Mesendoderm (in vitro differentiated cells): ENCODE measurements at regions not wholly inside any gene's neighbourhood (a gene's known extent, or its start where the extent isn't known, plus 50 kb on each side); places are given as distances from the start of the nearest gene placed in this dataset.

ENCODE experiments used
- DNase-seq: peaks from one replicate; pipeline ENCODE4 v3.0.0; 2013
- H2AK5ac ChIP-seq: 2 replicates; pipeline ENCODE4 v1.6.1; 2013; ENCODE audit warnings: low read length, inconsistent platforms
- H2BK120ac ChIP-seq: 2 replicates; pipeline ENCODE4 v1.6.1; 2013; ENCODE audit warnings: low read depth, mild to moderate bottlenecking, low read length, moderate library complexity, mixed read lengths
- H2BK15ac ChIP-seq: replicated peaks from 2 replicates; pipeline ENCODE4 v1.6.1; 2013; ENCODE audit warnings: low read depth, mild to moderate bottlenecking, moderate library complexity
- H2BK5ac ChIP-seq: 2 replicates; pipeline ENCODE4 v1.6.1; 2013; ENCODE audit warnings: low read length, inconsistent platforms
- H3K18ac ChIP-seq: 2 replicates; pipeline ENCODE4 v1.6.1; 2013; ENCODE audit warnings: mild to moderate bottlenecking, low read length, mixed read lengths
- H3K23ac ChIP-seq: one replicate; pipeline ENCODE4 v1.6.1; 2013; ENCODE audit warnings: low read length
- H3K27ac ChIP-seq: 2 replicates; pipeline ENCODE4 v1.5.1; 2013; ENCODE audit warnings: low read depth, mild to moderate bottlenecking, inconsistent platforms, low read length, moderate library complexity
- H3K27me3 ChIP-seq: 2 replicates; pipeline ENCODE4 v1.6.1; 2013; ENCODE audit warnings: low read length, control low read depth, mild to moderate bottlenecking, inconsistent platforms; ENCODE audit not compliant: insufficient read depth, poor library complexity
- H3K36me3 ChIP-seq: 2 replicates; pipeline ENCODE4 v1.6.1; 2013; ENCODE audit warnings: low read length, inconsistent platforms; ENCODE audit not compliant: control insufficient read depth, insufficient read depth
- H3K4ac ChIP-seq: one replicate; pipeline ENCODE4 v1.6.1; 2013; ENCODE audit warnings: low read depth, mild to moderate bottlenecking, low read length, moderate library complexity
- H3K4me1 ChIP-seq: 2 replicates; pipeline ENCODE4 v1.6.1; 2013; ENCODE audit warnings: low read depth, low read length, inconsistent platforms; ENCODE audit not compliant: control insufficient read depth
- H3K4me2 ChIP-seq: 2 replicates; pipeline ENCODE4 v1.6.1; 2013; ENCODE audit warnings: low read length
- H3K4me3 ChIP-seq: 2 replicates; pipeline ENCODE4 v1.5.1; 2013; ENCODE audit warnings: mild to moderate bottlenecking, low read length
- H3K56ac ChIP-seq: one replicate; pipeline ENCODE4 v1.6.1; 2013; ENCODE audit warnings: low read length
- H3K79me1 ChIP-seq: 2 replicates; pipeline ENCODE4 v1.6.1; 2013; ENCODE audit warnings: low read length, inconsistent platforms
- H3K79me2 ChIP-seq: 2 replicates; pipeline ENCODE4 v1.6.1; 2013; ENCODE audit warnings: mild to moderate bottlenecking, low read length; ENCODE audit not compliant: control insufficient read depth, insufficient read depth
- H3K9ac ChIP-seq: 2 replicates; pipeline ENCODE4 v1.6.1; 2013; ENCODE audit warnings: low read length, inconsistent platforms
- H4K5ac ChIP-seq: one replicate; pipeline ENCODE4 v1.6.1; 2013; ENCODE audit warnings: low read length
- H4K8ac ChIP-seq: one replicate; pipeline ENCODE4 v1.6.1; 2013; ENCODE audit warnings: low read depth, mild to moderate bottlenecking, control low read depth, low read length, moderate library complexity
- WGBS: extraction: QIAGEN DNeasy Blood & Tissue Kit; methylation state at CpG from one replicate; pipeline ENCODE4 v1.1.7; 2013; ENCODE audit warnings: low lambda C conversion rate, missing lambda C conversion rate; ENCODE audit not compliant: insufficient coverage; ENCODE audit errors: extremely low coverage; 5-methylcytosine and 5-hydroxymethylcytosine counted together

DNA sequence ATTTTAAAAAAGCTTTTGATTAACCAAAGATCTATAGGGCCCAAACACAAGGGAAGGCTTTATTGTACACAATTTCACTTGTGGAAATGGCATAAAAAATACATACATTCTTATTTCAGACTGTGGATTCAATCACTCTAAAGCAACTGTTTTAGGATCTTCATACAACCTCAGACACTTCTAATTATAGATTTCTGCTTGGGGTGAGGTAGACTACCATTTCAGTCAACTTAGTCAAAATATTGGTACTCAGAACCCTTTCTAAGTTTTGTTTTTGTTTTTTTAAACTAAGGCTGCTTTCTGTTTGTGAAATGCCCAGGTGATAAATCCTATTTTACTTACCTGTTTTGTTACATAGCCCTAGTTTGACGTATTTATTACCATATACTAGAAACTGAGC is 284.5 kb upstream of the RASA1 start:
- WGBS: no CpG with 5 or more reads among the region's 1 CpG
- Histone ChIP-seq H3K56ac (no peak overlapping the region), H2BK120ac (no peak overlapping the region), H3K4me2 (no peak overlapping the region), H3K4me3 (no peak overlapping the region), H2BK5ac (no peak overlapping the region), H3K79me1 (no peaks in the 10 kb centered on the region), H2AK5ac (no peak overlapping the region), H3K9ac (no peak overlapping the region), H3K4me1 (no peaks in the 10 kb centered on the region), H3K79me2 (no peaks in the 10 kb centered on the region), H3K23ac (no peak overlapping the region), H3K4ac (no peak overlapping the region), H3K18ac (no peak overlapping the region), H2BK15ac (no peak overlapping the region), H3K36me3 (no peaks in the 10 kb centered on the region), H3K27ac (no peak overlapping the region), H4K5ac (no peak overlapping the region), H3K27me3 (no peaks in the 10 kb centered on the region), H4K8ac (no peak overlapping the region)
- no peak for DNase-seq

DNA sequence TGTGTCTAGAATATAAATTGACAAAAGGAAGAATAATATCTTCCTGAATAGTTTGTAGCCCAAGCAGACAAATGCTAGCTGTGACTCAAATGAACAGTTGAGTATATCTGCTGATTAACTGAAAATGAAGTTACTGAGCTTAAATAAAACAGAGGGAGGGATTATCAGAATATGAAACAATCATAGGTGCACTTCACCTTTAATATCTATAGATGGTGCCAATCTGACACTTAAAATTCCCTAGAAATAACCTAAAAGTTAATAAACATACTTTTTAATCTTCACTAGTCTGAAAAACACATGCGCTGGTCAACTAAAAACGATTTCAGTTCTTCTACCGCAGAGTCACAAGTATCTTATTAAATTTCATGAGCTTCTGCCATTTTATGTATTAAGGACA is 280.8 kb upstream of the RASA1 start:
- no peak for DNase-seq
- Histone ChIP-seq H3K27me3 (no peaks in the 10 kb centered on the region), H2BK15ac (no peak overlapping the region), H4K8ac (no peak overlapping the region), H3K36me3 (no peaks in the 10 kb centered on the region), H3K4me2 (no peak overlapping the region), H2BK120ac (no peak overlapping the region), H3K23ac (no peak overlapping the region), H3K9ac (no peak overlapping the region), H4K5ac (no peak overlapping the region), H3K18ac (no peak overlapping the region), H3K79me1 (no peaks in the 10 kb centered on the region), H3K79me2 (no peaks in the 10 kb centered on the region), H2BK5ac (no peak overlapping the region), H2AK5ac (no peak overlapping the region), H3K4me3 (no peak overlapping the region), H3K27ac (no peak overlapping the region), H3K4me1 (no peaks in the 10 kb centered on the region), H3K4ac (no peak overlapping the region), H3K56ac (no peak overlapping the region)
- WGBS: no CpG with 5 or more reads among the region's 3 CpGs

DNA sequence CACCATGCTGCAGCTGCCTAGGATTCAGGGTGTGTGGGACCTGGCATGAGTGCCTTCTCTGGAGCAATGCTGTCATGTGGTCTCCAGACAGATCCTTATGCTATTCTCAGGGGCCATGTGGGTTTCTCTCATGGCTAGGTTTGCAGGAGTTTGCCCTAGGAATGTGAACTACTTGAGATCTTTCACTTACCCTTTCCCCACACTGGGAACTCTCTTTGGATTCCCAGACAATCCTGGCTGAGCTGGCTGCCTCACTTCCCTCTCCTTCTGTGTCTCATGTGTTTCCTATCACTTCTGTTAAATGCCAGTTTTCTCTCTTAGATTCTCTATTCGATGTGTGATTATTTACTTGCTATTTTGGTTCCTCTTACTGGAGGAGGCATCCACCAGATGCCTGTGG is 270.2 kb upstream of the RASA1 start:
- Histone ChIP-seq H3K4me3 (no peak overlapping the region), H3K9ac (no peak overlapping the region), H3K4ac (no peak overlapping the region), H2BK15ac (no peak overlapping the region), H3K4me1 (no peaks in the 10 kb centered on the region), H2BK120ac (no peak overlapping the region), H3K4me2 (no peak overlapping the region), H4K5ac (no peak overlapping the region), H4K8ac (no peak overlapping the region), H3K36me3 (no peaks in the 10 kb centered on the region), H2AK5ac (no peak overlapping the region), H3K23ac (no peak overlapping the region), H3K27ac (no peak overlapping the region), H3K79me1 (no peaks in the 10 kb centered on the region), H3K27me3 (no peaks in the 10 kb centered on the region), H3K79me2 (no peaks in the 10 kb centered on the region), H2BK5ac (no peak overlapping the region), H3K56ac (no peak overlapping the region), H3K18ac (no peak overlapping the region)
- DNase-seq: no peak
- WGBS: no CpG with 5 or more reads among the region's 1 CpG

DNA sequence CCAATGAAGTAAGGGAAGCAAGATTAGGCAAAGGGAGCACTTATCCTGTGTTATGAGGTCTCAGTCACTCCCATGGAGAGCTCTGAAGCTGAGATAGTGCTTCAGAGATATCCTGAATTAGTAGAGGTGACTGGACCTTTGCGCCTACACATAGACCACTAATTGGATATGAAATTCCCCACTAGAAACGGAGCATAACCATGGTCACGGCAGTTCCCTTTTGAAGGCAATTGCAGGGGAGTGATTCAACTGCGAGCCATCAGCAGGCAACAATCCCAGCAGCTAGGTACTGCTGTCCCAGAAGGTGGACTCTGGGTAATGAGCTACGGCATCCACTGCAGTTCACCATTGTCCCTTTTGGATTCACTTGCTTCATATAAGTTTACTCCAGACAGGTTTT is 267.7 kb upstream of the RASA1 start:
- Histone ChIP-seq H3K4ac (no peak overlapping the region), H3K79me2 (no peaks in the 10 kb centered on the region), H3K4me3 (no peak overlapping the region), H3K27me3 (no peaks in the 10 kb centered on the region), H3K4me2 (no peak overlapping the region), H2BK120ac (no peak overlapping the region), H3K4me1 (no peaks in the 10 kb centered on the region), H3K18ac (no peak overlapping the region), H4K8ac (no peak overlapping the region), H3K56ac (no peak overlapping the region), H3K27ac (no peak overlapping the region), H4K5ac (no peak overlapping the region), H2AK5ac (no peak overlapping the region), H3K23ac (no peak overlapping the region), H2BK5ac (no peak overlapping the region), H2BK15ac (no peak overlapping the region), H3K36me3 (no peaks in the 10 kb centered on the region), H3K79me1 (no peaks in the 10 kb centered on the region), H3K9ac (no peak overlapping the region)
- DNase-seq: no peak
- no CpG with 5 or more reads among the region's 5 CpGs for WGBS

DNA sequence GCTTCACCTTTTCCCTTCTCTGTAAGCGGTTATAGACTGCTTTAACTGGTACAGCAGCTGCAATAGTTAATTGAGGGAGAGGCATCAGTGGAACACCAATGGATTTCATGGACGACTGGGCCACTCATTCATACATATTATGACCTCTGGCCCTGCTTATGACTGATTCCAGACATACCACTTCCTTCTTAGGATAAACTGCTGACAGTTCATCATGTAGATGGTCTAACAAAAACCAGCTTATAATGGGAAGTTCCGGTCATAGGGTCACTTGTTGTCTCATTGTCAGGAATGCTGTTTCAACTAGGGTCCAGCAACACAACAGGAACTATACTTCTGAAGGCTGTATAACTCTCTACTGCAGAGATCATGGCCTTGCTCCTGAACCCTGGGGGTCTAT is 265.2 kb upstream of the RASA1 start:
- no peak overlapping the region for H4K5ac ChIP-seq
- no peak overlapping the region for H3K4me2 ChIP-seq
- no peaks in the 10 kb centered on the region for H3K79me1 ChIP-seq
- no peak overlapping the region for H4K8ac ChIP-seq
- WGBS: no CpG with 5 or more reads among the region's 3 CpGs
- no peak overlapping the region for H3K23ac ChIP-seq
- no peak overlapping the region for H3K4ac ChIP-seq
- DNase-seq: no peak
- no peak overlapping the region for H3K9ac ChIP-seq
- H3K79me2 ChIP-seq: no peaks in the 10 kb centered on the region
- H2BK5ac ChIP-seq: no peak overlapping the region
- H3K56ac ChIP-seq: no peak overlapping the region
- no peak overlapping the region for H3K4me3 ChIP-seq
- H2BK120ac ChIP-seq: no peak overlapping the region
- H2BK15ac ChIP-seq: no peak overlapping the region
- H3K27me3 ChIP-seq: no peaks in the 10 kb centered on the region
- H3K18ac ChIP-seq: no peak overlapping the region
- no peaks in the 10 kb centered on the region for H3K4me1 ChIP-seq
- no peak overlapping the region for H3K27ac ChIP-seq
- no peak overlapping the region for H2AK5ac ChIP-seq
- no peaks in the 10 kb centered on the region for H3K36me3 ChIP-seq

DNA sequence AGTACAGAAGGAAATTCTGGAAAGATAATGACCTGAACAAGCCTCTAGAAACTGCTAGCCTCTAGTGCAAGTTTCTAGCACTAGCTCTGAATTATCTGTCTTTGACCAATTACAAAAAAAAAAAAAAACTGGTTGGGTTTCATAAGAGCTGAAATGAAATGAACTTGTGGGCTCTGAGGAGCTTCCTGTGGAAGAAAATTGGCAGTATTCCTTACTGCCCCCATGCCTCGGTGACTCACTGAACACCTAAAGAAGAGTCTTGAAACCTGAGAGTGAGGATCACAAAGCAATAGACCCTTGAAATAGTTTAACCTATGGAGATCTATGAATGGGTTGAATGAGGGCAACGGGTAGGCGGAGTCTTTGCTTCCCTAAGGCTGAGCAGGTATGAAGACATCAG is 263.6 kb upstream of the RASA1 start:
- Histone ChIP-seq H2BK15ac (no peak overlapping the region), H3K27ac (no peak overlapping the region), H3K79me2 (no peaks in the 10 kb centered on the region), H3K79me1 (no peaks in the 10 kb centered on the region), H2BK5ac (no peak overlapping the region), H3K4me2 (no peak overlapping the region), H3K4me1 (no peaks in the 10 kb centered on the region), H3K23ac (no peak overlapping the region), H3K56ac (no peak overlapping the region), H3K4me3 (no peak overlapping the region), H3K4ac (no peak overlapping the region), H4K8ac (no peak overlapping the region), H3K27me3 (no peaks in the 10 kb centered on the region), H3K36me3 (no peaks in the 10 kb centered on the region), H3K9ac (no peak overlapping the region), H2AK5ac (no peak overlapping the region), H3K18ac (no peak overlapping the region), H2BK120ac (no peak overlapping the region), H4K5ac (no peak overlapping the region)
- no peak for DNase-seq
- WGBS: no CpG with 5 or more reads among the region's 3 CpGs
